ENCODE measurements at regions not wholly inside any gene's neighbourhood (a gene's known extent, or its start where the extent isn't known, plus 50 kb on each side); places are given as distances from the start of the nearest gene placed in this dataset.

DNA sequence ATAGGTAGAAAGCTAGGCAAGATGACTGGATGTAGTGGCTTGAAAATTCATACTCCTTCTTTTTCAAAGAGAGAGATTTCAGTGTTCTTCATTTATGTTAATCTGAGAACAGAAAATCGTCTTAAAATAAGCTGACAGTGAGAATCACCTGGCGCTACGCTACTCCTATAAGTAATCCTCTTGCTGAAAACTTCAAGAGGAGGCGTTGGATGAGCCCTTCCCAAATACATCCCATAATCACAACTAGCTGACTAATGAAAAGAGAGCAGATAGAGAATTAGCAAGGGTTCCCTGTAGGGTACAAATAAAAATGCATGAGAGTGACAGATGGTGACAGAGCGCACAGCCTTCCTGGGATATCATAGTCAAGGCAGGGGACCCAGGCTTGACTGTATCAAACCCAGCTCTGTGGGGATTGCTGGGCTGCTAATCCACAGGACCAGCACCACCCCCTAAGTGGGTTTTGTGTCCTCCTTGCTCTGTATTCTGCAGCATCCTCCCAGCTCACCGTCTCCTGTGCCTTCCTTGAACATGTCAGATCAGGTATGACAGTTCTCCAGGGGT lies 280.2 kb downstream of the SP3 start:
- Histone ChIP-seq H3K36me3 (no peaks in the 10 kb centered on the region), H3K4me3 (ENCODE audit: low read depth, low read length) (no peak overlapping the region), H3K9me3 (no peaks in the 10 kb centered on the region), H3K4me1 (no peaks in the 10 kb centered on the region), H3K27me3 (no peaks in the 10 kb centered on the region)
- TF ChIP-seq, protein P1, sequence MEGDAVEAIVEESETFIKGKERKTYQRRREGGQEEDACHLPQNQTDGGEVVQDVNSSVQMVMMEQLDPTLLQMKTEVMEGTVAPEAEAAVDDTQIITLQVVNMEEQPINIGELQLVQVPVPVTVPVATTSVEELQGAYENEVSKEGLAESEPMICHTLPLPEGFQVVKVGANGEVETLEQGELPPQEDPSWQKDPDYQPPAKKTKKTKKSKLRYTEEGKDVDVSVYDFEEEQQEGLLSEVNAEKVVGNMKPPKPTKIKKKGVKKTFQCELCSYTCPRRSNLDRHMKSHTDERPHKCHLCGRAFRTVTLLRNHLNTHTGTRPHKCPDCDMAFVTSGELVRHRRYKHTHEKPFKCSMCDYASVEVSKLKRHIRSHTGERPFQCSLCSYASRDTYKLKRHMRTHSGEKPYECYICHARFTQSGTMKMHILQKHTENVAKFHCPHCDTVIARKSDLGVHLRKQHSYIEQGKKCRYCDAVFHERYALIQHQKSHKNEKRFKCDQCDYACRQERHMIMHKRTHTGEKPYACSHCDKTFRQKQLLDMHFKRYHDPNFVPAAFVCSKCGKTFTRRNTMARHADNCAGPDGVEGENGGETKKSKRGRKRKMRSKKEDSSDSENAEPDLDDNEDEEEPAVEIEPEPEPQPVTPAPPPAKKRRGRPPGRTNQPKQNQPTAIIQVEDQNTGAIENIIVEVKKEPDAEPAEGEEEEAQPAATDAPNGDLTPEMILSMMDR (IDR thresholded peaks at IDR 0.05; ENCODE audit: low read depth, low read length): no peak
- no peak for DNase-seq

DNA sequence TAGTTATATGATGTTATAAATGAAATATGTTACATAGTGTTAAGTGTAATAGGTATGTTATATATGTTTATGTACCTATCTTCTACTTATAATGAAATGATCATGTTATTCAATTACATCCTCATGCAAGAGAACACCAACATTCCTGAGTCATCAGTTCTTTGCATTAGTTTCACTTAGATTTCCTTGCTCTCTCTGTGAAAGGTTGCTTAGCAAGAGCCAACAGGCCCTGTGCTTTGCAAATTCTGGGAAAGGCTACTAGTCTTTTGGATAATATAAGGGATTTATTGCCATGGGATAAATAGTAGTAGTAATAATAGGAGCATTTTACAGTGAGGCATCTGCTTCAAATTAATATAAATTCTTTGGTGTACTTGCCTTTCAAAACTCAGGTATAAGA lies 274.8 kb downstream of the SP3 start:
- no peak for DNase-seq
- H3K4me1 ChIP-seq: no peaks in the 10 kb centered on the region
- no peaks in the 10 kb centered on the region for H3K27me3 ChIP-seq
- TF ChIP-seq, protein P1 (IDR thresholded peaks at IDR 0.05; ENCODE audit: low read depth, low read length): no peak
- no peaks in the 10 kb centered on the region for H3K36me3 ChIP-seq
- no peaks in the 10 kb centered on the region for H3K9me3 ChIP-seq
- H3K4me3 ChIP-seq (ENCODE audit: low read depth, low read length): no peak overlapping the region

DNA sequence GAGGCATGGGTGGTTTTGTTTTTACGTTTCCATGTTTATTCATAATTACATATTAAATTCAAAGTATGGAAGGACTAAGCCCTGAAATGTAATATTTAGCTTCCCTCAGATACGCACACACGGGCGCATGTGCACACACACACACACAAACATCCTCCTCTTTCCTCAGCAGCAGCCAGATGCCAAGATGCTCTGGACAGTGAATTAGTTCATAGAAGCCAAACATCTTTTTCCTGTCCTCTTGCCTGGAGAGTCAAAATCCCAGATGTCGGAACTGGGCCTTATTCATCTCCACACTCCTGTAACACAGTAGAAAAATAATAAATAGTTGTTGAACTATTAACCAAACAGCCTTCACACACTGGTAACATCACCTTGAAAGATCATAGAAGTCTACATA lies 273.1 kb downstream of the SP3 start:
- no peaks in the 10 kb centered on the region for H3K9me3 ChIP-seq
- H3K27me3 ChIP-seq: no peaks in the 10 kb centered on the region
- no peaks in the 10 kb centered on the region for H3K36me3 ChIP-seq
- TF ChIP-seq, protein P1 (IDR thresholded peaks at IDR 0.05; ENCODE audit: low read depth, low read length): no peak
- H3K4me3 ChIP-seq (ENCODE audit: low read depth, low read length): no peak overlapping the region
- H3K4me1 ChIP-seq: no peaks in the 10 kb centered on the region
- DNase-seq: no peak

DNA sequence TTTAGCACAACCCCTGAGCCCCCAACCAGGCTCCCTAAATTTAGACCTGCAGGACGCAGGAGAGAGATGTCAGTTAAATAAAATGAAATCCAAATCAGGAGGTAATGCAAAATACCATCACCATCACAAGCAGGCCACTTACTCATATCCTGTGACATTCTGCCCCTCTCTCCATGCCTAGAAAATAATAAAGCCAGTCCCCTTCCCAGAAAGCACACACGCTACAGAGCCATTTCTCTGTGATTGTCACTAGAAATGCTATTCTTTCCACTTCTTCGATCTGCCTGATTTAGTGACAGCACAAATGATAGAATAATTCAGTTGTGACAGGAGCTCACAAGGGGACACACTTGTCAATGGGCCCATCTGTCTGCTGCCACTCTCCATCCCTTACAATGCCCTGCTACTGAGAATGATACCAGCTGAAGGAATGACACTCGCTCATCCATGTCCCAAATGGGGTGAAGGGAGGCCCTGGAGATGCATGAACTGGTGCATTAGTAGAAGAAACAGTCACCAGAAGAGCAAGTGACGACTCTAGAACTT lies 272.1 kb downstream of the SP3 start:
- TF ChIP-seq, protein P1 (IDR thresholded peaks at IDR 0.05; ENCODE audit: low read depth, low read length): no peak
- Histone ChIP-seq H3K36me3 (no peaks in the 10 kb centered on the region), H3K4me1 (no peaks in the 10 kb centered on the region), H3K27me3 (no peaks in the 10 kb centered on the region), H3K9me3 (no peaks in the 10 kb centered on the region), H3K4me3 (ENCODE audit: low read depth, low read length) (no peak overlapping the region)
- DNase-seq: no peak

DNA sequence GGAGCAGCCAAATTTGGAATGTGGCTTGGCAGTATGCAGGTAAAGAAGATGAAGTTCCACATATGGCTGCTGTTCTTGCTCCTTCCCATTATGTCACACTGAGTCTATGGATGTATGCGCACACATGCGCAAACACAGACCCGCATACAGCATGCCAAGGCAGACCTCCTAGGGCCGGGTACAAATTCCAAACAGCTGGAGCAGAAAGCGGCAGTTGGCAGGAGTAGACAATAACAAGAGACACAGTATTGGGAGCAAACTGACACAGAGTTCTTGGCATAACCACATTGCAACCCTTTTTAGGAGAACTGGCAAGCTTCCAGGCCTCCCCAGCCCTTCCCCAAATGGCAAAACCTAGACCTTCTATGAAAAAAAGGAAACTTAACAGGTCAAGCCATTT lies 268.9 kb downstream of the SP3 start:
- Histone ChIP-seq H3K9me3 (no peaks in the 10 kb centered on the region), H3K4me3 (ENCODE audit: low read depth, low read length) (no peak overlapping the region), H3K36me3 (no peaks in the 10 kb centered on the region), H3K4me1 (no peaks in the 10 kb centered on the region), H3K27me3 (no peaks in the 10 kb centered on the region)
- DNase-seq: no peak
- TF ChIP-seq, protein P1 (IDR thresholded peaks at IDR 0.05; ENCODE audit: low read depth, low read length): no peak

DNA sequence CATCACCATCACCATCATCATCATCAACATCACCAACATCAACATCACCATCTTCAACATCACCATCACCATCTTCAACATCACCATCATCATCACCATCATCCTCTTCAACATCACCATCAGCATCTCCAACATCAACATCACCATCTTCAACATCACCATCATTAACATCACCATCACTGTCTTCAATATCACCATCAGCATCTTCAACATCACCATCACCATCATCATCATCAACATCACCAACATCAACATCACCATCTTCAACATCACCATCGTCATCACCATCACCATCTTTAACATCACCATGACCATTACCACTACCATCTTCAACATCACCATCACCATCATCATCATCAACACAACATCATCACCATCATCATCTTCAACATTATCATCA lies 267.2 kb downstream of the SP3 start:
- Histone ChIP-seq H3K36me3 (no peaks in the 10 kb centered on the region), H3K4me1 (no peaks in the 10 kb centered on the region), H3K4me3 (ENCODE audit: low read depth, low read length) (no peak overlapping the region), H3K27me3 (no peaks in the 10 kb centered on the region), H3K9me3 (no peaks in the 10 kb centered on the region)
- TF ChIP-seq, protein P1 (IDR thresholded peaks at IDR 0.05; ENCODE audit: low read depth, low read length): no peak
- DNase-seq: no peak
